ENCODE measurements at regions not wholly inside any gene's neighbourhood (a gene's known extent, or its start where the extent isn't known, plus 50 kb on each side); places are given as distances from the start of the nearest gene placed in this dataset.

DNA sequence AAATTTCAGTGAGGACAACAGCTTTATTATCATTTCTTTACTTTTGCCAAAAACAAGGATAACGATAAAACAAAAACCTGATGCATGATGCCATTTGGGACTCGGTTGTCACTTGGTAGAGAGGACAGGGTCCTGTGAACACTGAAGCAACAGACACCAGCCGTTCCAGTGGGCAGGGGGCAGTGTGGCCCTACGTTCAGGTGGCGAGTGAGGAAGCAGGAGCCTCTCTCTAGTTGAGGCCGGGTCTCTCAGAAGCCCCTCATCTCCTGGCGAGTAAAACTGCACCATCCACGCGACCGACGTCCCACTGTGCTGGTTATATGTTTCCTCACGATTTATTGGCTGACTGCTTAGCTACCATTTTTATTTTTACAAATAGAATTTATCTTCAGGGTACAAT is 231.6 kb downstream of the THBS2 start (continued):
- no peak for TF ChIP-seq GABPA (IDR thresholded peaks at IDR 0.05 in 1 of 2, conservative IDR thresholded peaks at IDR 0.05 in 1 of 2)

GRCh38 chr6:169020821-169021220 is 232.8 kb downstream of the THBS2 start:
- no peak for TF ChIP-seq ATF3 (IDR thresholded peaks at IDR 0.05)
- TF ChIP-seq HNF4A (conservative IDR thresholded peaks at IDR 0.05): no peak
- no peak for TF ChIP-seq MAX (IDR thresholded peaks at IDR 0.05)
- no peak for TF ChIP-seq FOXA2 (IDR thresholded peaks at IDR 0.05)
- TF ChIP-seq REST (IDR thresholded peaks at IDR 0.05): no peak
- TF ChIP-seq SP1 (IDR thresholded peaks at IDR 0.05): no peak
- TF ChIP-seq RXRA (IDR thresholded peaks at IDR 0.05): no peak
- no peak for TF ChIP-seq EGR1 (IDR thresholded peaks at IDR 0.05; ENCODE audit: low read depth in 2 of 2)
- no peak for TF ChIP-seq FOXA1 (IDR thresholded peaks at IDR 0.05)
- TF ChIP-seq YY1 (IDR thresholded peaks at IDR 0.05): no peak
- TF ChIP-seq JUND (IDR thresholded peaks at IDR 0.05): no peak
- no peak for TF ChIP-seq CTCF (IDR thresholded peaks at IDR 0.05; ENCODE audit: low read depth, low read length, missing input control)
- TF ChIP-seq TAF1 (conservative IDR thresholded peaks at IDR 0.05): no peak
- TF ChIP-seq GABPA (IDR thresholded peaks at IDR 0.05 in 1 of 2, conservative IDR thresholded peaks at IDR 0.05 in 1 of 2): no peak
- TF ChIP-seq ZBTB33 (IDR thresholded peaks at IDR 0.05): no peak
- no peak for TF ChIP-seq RAD21 (IDR thresholded peaks at IDR 0.05)
- no peak for TF ChIP-seq HNF4G (IDR thresholded peaks at IDR 0.05)
- no peak overlapping the region for H3K4me3 ChIP-seq (ENCODE audit: low read depth in 1 of 3, low read length in 3 of 3)
- H3K4me1 ChIP-seq (ENCODE audit: control insufficient read depth in 4 of 4, insufficient read depth in 4 of 4, low read length in 3 of 4): no peaks in the 10 kb centered on the region
- no peaks in the 10 kb centered on the region for H3K36me3 ChIP-seq (ENCODE audit: control insufficient read depth in 4 of 4, insufficient read depth in 3 of 4, low read depth in 1 of 4, low read length in 3 of 4)
- H3K9me3 ChIP-seq (ENCODE audit: control insufficient read depth in 4 of 4, low read length in 3 of 4): peaks cover 0 to 8% (median 0%) of the 10 kb centered on the region in 4 donors
- no peak overlapping the region for H3K9ac ChIP-seq (ENCODE audit: low read depth in 1 of 2, low read length in 2 of 2)
- no peak for DNase-seq (ENCODE audit: low spot score)
- no peaks in the 10 kb centered on the region for H3K27me3 ChIP-seq (ENCODE audit: control insufficient read depth in 4 of 4, insufficient read depth in 4 of 4, low read length in 3 of 4)
- WGBS: 76% methylated on average over 8 of the region's 8 CpGs
- H3K27ac ChIP-seq (ENCODE audit: low read depth in 1 of 2, low read length in 2 of 2): no peak overlapping the region

Data from liver (tissue), 8 donors.